ENCODE measurements at regions not wholly inside any gene's neighbourhood (a gene's known extent, or its start where the extent isn't known, plus 50 kb on each side); places are given as distances from the start of the nearest gene placed in this dataset.

DNA sequence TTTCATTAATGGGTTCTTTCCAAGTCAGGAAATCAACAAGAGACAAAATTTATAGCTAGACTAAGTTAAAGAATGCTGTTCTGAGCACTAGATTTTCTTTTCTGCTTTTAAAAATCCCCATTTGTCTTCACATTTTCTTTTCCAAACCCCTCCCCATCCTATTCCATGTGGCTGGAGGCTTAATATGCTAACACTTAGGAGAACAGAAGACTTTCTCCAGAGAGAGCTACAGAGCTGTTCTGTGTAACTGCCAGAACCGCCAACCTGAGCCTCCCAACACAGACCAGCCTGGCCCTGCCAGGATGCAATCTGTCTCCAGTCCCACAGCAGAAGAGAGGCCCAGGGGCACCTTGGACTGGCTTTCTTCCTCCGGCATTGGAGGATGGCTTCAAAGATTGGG is 264.1 kb downstream of the NDFIP2 start:
- Histone ChIP-seq H3K9ac (ENCODE audit: control insufficient read depth, extremely low read depth, insufficient read depth, low read length) (no peak overlapping the region), H3K9me1 (ENCODE audit: control insufficient read depth, extremely low read depth, insufficient read depth, low read length) (no peaks in the 10 kb centered on the region), H3K4me3 (ENCODE audit: control insufficient read depth in 2 of 3, extremely low read depth in 1 of 3, insufficient read depth in 2 of 3, low read depth in 1 of 3, low read length in 3 of 3) (no peak overlapping the region), H3K36me3 (ENCODE audit: control insufficient read depth in 2 of 2, extremely low read depth in 1 of 2, insufficient read depth in 2 of 2, low read length in 2 of 2) (no peaks in the 10 kb centered on the region), H2AFZ (ENCODE audit: control insufficient read depth, low read length) (no peak overlapping the region), H4K20me1 (ENCODE audit: control insufficient read depth, extremely low read depth, insufficient read depth, low read length) (no peaks in the 10 kb centered on the region), H3K4me1 (ENCODE audit: control insufficient read depth, extremely low read depth, insufficient read depth, low read length) (peaks cover 9% of the 10 kb centered on the region), H3K27ac (ENCODE audit: control insufficient read depth, insufficient read depth, low read length) (no peak overlapping the region), H3K9me3 (ENCODE audit: control insufficient read depth, low read depth, low read length) (no peaks in the 10 kb centered on the region), H3K79me2 (ENCODE audit: control insufficient read depth, insufficient read depth, low read length) (no peaks in the 10 kb centered on the region), H3K4me2 (ENCODE audit: control insufficient read depth, extremely low read depth, insufficient read depth, low read depth, low read length) (no peak overlapping the region), H3K27me3 (ENCODE audit: control insufficient read depth, extremely low read depth, insufficient read depth, low read length) (no peaks in the 10 kb centered on the region)
- dilution Hi-C loops (cut with MboI; ENCODE audit: extremely low pct_ligation_motif_present, low sequenced_read_pairs), result no loop called here
- TF ChIP-seq EZH2 (IDR thresholded peaks at IDR 0.05; ENCODE audit: low read length), result no peak
- no peak for TF ChIP-seq CTCF (optimal IDR thresholded peaks at IDR 0.05 in 1 of 3, IDR thresholded peaks at IDR 0.05 in 1 of 3, conservative IDR thresholded peaks at IDR 0.05 in 1 of 3; ENCODE audit: extremely low read depth in 1 of 3, insufficient read depth in 2 of 3, low read length in 3 of 3)
- DNase-seq (ENCODE audit: low read depth, low spot score) (no peak), FAIRE-seq (no peak)

DNA sequence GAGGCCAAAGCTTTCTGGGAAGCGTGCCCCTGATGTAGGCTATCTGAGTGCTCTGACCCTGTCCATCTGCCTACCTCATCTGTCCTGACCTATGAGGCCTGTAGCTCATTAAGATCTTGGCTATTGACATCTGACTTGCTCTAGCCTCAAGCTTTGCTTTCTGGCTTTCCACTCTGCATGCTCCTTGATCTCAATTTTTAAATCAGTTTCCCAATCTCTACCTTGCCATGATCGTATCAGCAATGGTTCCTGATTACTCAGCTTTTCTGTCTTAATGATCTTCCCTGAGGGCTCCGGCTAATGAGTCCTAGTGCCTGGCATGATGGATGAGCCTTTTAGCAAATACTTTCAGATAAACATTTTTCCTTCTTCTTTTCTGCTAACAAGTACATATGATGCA is 262.0 kb downstream of the NDFIP2 start:
- H3K9me1 ChIP-seq (ENCODE audit: control insufficient read depth, extremely low read depth, insufficient read depth, low read length), result no peaks in the 10 kb centered on the region
- no peak overlapping the region for H3K4me2 ChIP-seq (ENCODE audit: control insufficient read depth, extremely low read depth, insufficient read depth, low read depth, low read length)
- H3K4me3 ChIP-seq (ENCODE audit: control insufficient read depth in 2 of 3, extremely low read depth in 1 of 3, insufficient read depth in 2 of 3, low read depth in 1 of 3, low read length in 3 of 3), result no peak overlapping the region
- H3K36me3 ChIP-seq (ENCODE audit: control insufficient read depth in 2 of 2, extremely low read depth in 1 of 2, insufficient read depth in 2 of 2, low read length in 2 of 2), result no peaks in the 10 kb centered on the region
- H2AFZ ChIP-seq (ENCODE audit: control insufficient read depth, low read length), result no peak overlapping the region
- DNase-seq (ENCODE audit: low read depth, low spot score), result no peak
- dilution Hi-C loops (cut with MboI; ENCODE audit: extremely low pct_ligation_motif_present, low sequenced_read_pairs), result no loop called here
- H3K9me3 ChIP-seq (ENCODE audit: control insufficient read depth, low read depth, low read length), result no peaks in the 10 kb centered on the region
- no peak overlapping the region for H3K9ac ChIP-seq (ENCODE audit: control insufficient read depth, extremely low read depth, insufficient read depth, low read length)
- H3K4me1 ChIP-seq (ENCODE audit: control insufficient read depth, extremely low read depth, insufficient read depth, low read length), result peaks cover 6% of the 10 kb centered on the region
- no peaks in the 10 kb centered on the region for H3K79me2 ChIP-seq (ENCODE audit: control insufficient read depth, insufficient read depth, low read length)
- no peak overlapping the region for H3K27ac ChIP-seq (ENCODE audit: control insufficient read depth, insufficient read depth, low read length)
- FAIRE-seq, result peak; percentile 48
- H4K20me1 ChIP-seq (ENCODE audit: control insufficient read depth, extremely low read depth, insufficient read depth, low read length), result no peaks in the 10 kb centered on the region
- TF ChIP-seq EZH2 (IDR thresholded peaks at IDR 0.05; ENCODE audit: low read length) (no peak), CTCF (optimal IDR thresholded peaks at IDR 0.05 in 1 of 3, IDR thresholded peaks at IDR 0.05 in 1 of 3, conservative IDR thresholded peaks at IDR 0.05 in 1 of 3; ENCODE audit: extremely low read depth in 1 of 3, insufficient read depth in 2 of 3, low read length in 3 of 3) (no peak)
- H3K27me3 ChIP-seq (ENCODE audit: control insufficient read depth, extremely low read depth, insufficient read depth, low read length), result no peaks in the 10 kb centered on the region

Measured in keratinocyte (primary cell).